GM10266 (cell line): ENCODE measurements at regions not wholly inside any gene's neighbourhood (a gene's known extent, or its start where the extent isn't known, plus 50 kb on each side); places are given as distances from the start of the nearest gene placed in this dataset.
A peak's percentile ranks its signal among the peaks of the same experiment; 100 is the strongest.
"Not testable (repeated sequence)": the region's sequence is repeated elsewhere in the genome, so short reads cannot be mapped to it uniquely, and the experiment has no call there.

Experiments
- DNase-seq: peaks from one replicate; pipeline ENCODE4 v3.0.0; 2012; ENCODE audit errors: extremely low spot score
- TF ChIP-seq, protein P1 (sequence below): IDR thresholded peaks from 2 replicates; pipeline ENCODE4 v1.5.1; 2012; ENCODE audit warnings: mild to moderate bottlenecking, low read depth; ENCODE audit not compliant: control insufficient read depth, insufficient read depth; ENCODE audit errors: missing control alignments

- not testable (repeated sequence) for DNase-seq
These were observed 123.1 kb upstream of the PRSS12 start for GRCh38 chr4:118475901-118476300.

DNA sequence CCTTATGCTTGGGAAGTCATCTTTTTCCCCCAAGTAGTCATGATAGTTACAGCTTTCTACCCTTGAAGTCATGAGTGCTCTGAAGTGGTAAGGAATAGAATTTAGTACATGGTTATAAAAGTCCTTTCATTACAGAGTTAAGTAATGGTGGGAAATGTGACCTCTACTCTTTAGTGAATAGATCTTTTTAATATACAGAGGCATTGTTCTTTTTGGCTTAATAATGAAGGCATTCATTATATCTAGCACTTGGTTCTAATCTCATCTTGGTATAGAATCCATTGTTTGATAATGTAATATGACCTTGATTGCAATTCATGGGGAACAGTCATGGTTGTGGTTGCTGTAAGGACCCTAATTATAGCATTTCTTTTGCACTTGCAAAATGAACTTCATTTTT, 125.0 kb upstream of the PRSS12 start:
- DNase-seq = not testable (repeated sequence)

DNA sequence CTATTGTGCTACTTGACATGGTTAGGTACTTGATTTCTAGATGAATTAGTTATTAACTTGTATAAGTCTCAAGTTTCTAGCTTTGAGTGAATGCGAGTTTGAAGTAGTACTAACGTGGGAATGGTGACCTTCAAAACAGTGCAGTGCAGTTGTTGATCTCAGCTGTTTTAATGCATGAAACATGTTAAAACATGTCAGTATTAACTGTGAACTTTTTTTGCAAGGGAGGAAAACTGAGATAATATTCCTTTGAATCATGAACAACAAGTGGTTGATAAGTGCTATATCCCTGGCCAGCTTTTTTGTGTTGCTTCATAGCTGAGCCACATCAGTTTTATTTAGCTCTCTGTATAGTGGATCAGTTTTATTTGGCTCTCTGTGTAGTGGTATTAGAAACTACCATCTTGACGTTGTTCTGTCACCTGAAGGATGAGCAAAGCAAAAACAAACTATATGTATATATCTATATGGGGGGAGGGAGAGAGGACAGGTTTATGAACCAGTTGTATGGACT, 133.1 kb upstream of the PRSS12 start:
- DNase-seq = not testable (repeated sequence)

DNA sequence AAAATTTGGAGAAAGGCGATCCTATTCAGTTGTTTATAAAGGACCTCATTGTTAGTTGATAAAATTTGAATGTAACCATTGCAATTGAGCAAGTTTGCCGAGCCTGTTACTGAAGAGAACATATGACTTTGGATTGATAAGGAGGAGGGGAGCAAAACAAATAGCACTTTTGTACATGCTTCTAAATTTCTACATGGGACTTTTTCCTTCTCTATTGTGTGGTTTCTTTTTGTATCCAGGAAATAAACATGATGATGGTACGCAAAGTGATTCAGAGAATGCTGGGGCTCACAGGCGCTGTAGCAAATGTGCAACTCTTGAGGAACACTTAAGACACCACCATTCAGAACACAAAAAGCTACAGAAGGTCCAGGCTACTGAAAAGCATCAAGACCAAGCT, 140.2 kb upstream of the PRSS12 start:
- not testable (repeated sequence) for DNase-seq

GRCh38 chr4:118494437-118494836, 141.6 kb upstream of the PRSS12 start:
- not testable (repeated sequence) for DNase-seq

DNA sequence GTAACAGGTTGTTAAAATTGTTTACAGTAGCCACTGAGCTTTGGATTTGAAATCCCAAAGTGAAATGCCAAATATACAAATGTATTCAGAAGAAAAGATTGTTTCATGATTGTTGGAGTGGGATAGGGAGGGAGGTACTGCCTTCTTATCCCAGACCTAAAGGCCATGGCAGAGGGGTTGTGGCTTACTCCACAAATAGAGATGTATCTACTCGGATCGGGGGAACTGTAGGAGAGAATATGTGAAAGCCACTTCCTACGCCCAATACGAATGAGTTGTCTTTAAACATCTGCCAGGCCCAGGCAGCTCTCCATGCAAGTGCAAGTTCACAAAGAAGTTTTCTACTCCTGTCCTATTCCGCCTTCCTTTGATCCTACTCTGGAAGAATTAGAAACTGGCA, 150.2 kb upstream of the PRSS12 start:
- not testable (repeated sequence) for DNase-seq

GRCh38 chr4:118504927-118505326, 152.1 kb upstream of the PRSS12 start:
- not testable (repeated sequence) for DNase-seq

GRCh38 chr4:118505491-118505890, 152.7 kb upstream of the PRSS12 start:
- not testable (repeated sequence) for DNase-seq

DNA sequence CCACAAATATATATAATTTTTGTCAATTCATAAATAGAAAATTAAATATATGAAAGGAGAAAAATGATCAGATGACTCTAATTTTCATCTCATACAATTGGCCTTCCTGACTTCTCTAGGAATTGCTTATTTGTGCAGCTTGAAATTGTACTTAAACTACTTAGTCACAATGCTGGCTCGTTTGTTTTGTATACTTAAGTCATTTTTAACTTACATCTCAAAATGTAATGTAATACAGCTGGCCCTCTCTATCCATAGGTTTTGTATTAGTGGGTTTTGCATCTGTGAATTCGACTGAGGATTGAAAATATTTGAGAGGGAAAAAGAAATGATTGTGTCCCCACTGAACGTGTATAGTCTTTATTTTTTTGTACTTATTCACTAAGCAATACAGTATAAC, 160.1 kb upstream of the PRSS12 start:
- not testable (repeated sequence) for DNase-seq

GRCh38 chr4:118514332-118514731, 161.5 kb upstream of the PRSS12 start:
- DNase-seq = not testable (repeated sequence)

DNA sequence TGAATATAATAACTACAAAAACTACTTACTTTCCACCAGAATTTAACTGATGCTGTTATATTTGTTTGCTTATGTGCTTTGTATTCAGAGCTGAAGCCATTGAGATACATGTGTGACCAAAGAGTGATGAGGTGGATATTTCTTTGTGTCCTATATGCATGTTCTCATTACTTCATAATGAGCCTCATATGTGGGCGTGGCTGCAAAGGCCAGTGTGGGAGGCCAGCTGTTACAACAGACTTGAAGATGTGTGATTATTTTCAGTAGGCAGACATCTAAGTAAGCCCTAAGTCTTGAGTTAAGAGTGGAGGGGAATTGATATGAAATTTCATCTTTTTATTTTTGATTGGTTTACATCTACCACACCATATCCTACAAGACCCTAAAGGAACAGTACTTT, 163.3 kb upstream of the PRSS12 start:
- DNase-seq = not testable (repeated sequence)

- DNase-seq = not testable (repeated sequence)
These were observed 155.1 kb upstream of the METTL14 start for GRCh38 chr4:118530107-118530506.

DNA sequence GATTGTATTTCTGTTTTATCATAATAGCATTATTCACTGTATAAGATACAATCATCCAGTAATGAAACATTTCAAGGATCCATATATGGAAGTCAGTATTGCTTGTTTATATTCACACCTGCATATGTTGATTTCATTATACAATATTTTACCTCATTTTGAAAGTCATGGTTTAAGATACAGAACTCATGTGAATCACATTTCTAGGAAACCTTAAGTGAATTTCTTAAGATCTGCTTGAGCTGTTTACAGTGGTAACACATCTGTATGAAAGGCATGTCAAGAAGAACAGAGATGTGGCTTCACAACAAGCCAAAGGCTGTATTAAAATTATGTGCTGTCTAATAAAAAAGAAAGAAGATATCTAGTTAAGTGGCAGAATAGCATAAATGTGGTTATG, 153.2 kb upstream of the METTL14 start:
- not testable (repeated sequence) for DNase-seq

DNA sequence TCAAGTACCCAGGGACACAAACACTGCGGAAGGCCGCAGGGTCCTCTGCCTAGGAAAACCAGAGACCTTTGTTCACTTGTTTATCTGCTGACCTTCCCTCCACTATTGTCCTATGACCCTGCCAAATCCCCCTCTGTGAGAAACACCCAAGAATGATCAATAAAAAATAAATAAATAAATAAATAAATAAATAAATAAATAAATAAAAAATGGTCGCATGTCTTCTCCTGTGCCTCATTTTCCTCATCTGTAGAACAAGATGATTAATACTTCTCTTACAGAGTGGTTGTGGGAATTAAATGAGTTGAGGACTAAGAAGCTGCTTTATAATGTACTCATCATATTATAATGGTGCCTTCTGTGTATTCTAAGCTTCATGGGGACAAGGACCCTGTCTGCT, 149.4 kb upstream of the METTL14 start:
- not testable (repeated sequence) for DNase-seq

GRCh38 chr4:118539412-118540077, 145.6 kb upstream of the METTL14 start:
- not testable (repeated sequence) for DNase-seq
- TF ChIP-seq, protein P1, sequence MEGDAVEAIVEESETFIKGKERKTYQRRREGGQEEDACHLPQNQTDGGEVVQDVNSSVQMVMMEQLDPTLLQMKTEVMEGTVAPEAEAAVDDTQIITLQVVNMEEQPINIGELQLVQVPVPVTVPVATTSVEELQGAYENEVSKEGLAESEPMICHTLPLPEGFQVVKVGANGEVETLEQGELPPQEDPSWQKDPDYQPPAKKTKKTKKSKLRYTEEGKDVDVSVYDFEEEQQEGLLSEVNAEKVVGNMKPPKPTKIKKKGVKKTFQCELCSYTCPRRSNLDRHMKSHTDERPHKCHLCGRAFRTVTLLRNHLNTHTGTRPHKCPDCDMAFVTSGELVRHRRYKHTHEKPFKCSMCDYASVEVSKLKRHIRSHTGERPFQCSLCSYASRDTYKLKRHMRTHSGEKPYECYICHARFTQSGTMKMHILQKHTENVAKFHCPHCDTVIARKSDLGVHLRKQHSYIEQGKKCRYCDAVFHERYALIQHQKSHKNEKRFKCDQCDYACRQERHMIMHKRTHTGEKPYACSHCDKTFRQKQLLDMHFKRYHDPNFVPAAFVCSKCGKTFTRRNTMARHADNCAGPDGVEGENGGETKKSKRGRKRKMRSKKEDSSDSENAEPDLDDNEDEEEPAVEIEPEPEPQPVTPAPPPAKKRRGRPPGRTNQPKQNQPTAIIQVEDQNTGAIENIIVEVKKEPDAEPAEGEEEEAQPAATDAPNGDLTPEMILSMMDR = peak; percentile 34

- DNase-seq = not testable (repeated sequence)
These were observed 128.6 kb upstream of the METTL14 start for GRCh38 chr4:118556576-118556975.
